GM12891 (cell line): ENCODE measurements at regions not wholly inside any gene's neighbourhood (a gene's known extent, or its start where the extent isn't known, plus 50 kb on each side); places are given as distances from the start of the nearest gene placed in this dataset.

Experiments used
- POLR2A ChIP-seq: IDR thresholded peaks from 2 replicates; pipeline ENCODE4 v1.6.1; 2011; ENCODE audit warnings: low read depth, low read length, control low read depth
- TAF1 ChIP-seq: IDR thresholded peaks from 2 replicates; pipeline ENCODE4 v1.6.1; 2011; ENCODE audit warnings: low read depth, low read length, control low read depth

DNA sequence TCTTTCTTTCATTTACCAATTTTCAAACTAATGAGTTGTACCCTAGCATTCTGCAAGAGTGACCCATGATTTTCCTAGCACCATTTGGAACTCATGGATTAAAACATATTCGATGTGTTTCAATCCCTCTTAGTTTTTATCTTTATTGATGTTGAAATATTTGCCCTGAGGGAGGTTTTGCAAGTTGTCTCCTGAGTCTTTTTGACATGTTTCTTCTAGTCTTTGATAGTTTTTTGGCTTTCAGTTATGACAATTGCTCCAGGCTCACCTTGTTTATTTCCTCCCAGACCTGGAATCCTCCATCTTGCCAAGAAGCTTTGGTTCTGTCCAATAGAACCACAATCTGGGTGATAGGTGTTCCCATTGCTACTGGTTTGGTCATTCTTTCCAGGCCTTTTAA, 327.8 kb downstream of the WDR11 start:
- TF ChIP-seq TAF1, result no peak
- TF ChIP-seq POLR2A, result no peak
